H4 (cell line): ENCODE measurements at regions not wholly inside any gene's neighbourhood (a gene's known extent, or its start where the extent isn't known, plus 50 kb on each side); places are given as distances from the start of the nearest gene placed in this dataset.
"Not testable (repeated sequence)": the region's sequence is repeated elsewhere in the genome, so short reads cannot be mapped to it uniquely, and the experiment has no call there.

Source experiments
- DNase-seq: peaks from one replicate; pipeline ENCODE4 v3.0.0-alpha.2; 2015; ENCODE audit warnings: low spot score

GRCh38 chr5:163269624-163270023, 167.8 kb upstream of the CCNG1 start:
- DNase-seq: peak; percentile 50

DNA sequence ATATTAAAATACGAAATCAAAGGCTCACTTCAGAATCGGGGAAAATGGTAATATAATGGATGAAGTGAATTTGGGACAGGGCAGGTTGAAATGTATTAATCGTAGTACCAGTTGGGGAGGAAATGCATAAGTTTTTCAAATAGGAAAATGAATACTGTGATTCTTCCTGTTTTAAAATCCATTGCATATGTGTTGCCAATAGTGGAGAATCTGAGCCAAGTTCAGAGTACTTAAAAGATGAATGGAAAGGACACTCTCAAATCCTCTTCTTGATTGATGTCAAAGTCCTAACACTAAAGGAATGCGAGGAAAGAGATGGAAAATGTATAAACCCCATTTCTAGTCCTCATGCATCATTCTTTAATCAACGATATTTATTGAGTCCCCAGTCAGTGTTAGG, 160.9 kb upstream of the CCNG1 start:
- DNase-seq: no peak

- DNase-seq: not testable (repeated sequence)
These were observed 156.5 kb upstream of the CCNG1 start for GRCh38 chr5:163280897-163281296.

- DNase-seq: no peak
These were observed 155.9 kb upstream of the CCNG1 start for GRCh38 chr5:163281512-163281911.

DNA sequence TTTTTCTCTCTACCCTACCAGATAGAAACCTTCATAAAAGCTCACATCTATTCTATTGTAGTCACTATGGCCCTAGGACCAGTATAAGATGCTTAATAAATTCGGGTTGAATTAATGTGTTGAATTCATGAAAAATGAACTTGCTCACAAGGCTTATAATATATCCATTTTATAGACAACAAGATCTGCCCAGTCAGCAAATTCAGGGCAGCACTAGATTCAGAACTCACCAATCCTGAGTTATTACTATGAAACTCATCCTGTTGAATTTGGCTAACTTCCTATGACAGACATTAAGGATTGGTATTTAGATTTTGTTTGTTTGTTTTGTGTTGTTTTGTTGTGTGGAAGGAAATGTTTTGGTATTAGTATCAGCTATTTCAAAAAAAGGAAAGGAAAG, 143.6 kb upstream of the CCNG1 start:
- no peak for DNase-seq

GRCh38 chr5:163303718-163304117, 133.7 kb upstream of the CCNG1 start:
- no peak for DNase-seq

DNA sequence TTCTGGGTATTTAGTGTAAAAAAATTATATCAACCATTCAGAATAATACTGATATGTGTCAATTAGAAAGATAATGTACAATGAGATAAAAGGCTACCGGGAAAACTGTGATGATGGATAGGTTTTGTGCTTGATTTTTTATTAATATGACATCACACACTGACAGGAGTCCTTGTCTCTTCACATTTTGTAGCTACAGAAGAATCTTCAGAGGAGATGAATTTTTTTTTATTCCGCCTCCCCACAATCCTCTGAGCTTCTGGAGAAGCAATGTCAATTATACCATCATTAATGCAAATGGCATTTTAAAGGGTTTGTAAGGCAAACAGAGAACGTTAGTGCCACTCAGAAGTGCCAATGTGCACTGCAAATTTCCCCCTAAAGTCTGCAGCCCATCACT, 131.7 kb upstream of the CCNG1 start:
- no peak for DNase-seq

DNA sequence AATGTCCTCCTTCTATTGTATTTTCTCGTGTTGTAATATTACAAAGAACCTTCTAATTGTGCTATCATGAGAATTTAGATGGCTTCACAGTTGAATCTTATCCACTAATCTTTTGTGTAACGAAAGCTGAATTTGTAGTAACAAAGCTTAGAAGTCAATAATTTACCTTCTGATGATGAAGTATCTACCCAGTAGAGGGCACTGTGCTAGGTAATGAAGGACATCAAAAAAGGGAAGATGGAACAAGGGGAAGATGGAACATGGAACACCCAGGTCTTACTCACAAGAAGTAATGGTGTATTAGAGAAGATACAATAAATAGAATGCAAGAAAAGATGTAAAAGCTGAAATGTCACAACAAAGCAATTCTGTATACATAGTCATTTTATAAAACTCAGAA, 131.0 kb upstream of the CCNG1 start:
- peak; percentile 10 for DNase-seq

- no peak for DNase-seq
These were observed 127.5 kb upstream of the CCNG1 start for GRCh38 chr5:163309914-163310313.

GRCh38 chr5:163310997-163311396, 126.4 kb upstream of the CCNG1 start:
- no peak for DNase-seq

GRCh38 chr5:163312598-163312997, 124.8 kb upstream of the CCNG1 start:
- DNase-seq: no peak

GRCh38 chr5:163313049-163313448, 124.3 kb upstream of the CCNG1 start:
- DNase-seq: not testable (repeated sequence)

DNA sequence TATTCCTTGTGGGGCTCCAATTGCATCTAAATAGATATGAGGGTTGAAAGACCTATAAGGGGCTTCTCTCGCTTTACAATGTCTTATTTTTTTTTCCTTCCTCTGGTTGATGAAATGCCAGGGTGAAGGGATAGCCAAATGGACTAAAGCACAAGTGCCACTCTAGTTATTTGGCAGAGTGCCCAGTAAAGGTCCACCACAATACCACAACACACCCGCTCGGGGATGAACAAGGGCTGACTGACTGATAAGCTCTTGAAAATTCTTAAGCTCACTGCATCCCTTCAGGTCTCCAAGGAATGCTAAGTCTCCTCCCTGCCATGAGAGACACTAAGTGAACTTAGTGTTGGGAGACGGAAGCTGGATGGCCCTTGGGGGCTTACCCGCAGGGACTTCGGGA, 121.0 kb upstream of the CCNG1 start:
- DNase-seq: peak; percentile 7

GRCh38 chr5:163318707-163319106, 118.7 kb upstream of the CCNG1 start:
- no peak for DNase-seq

- no peak for DNase-seq
These were observed 115.9 kb upstream of the CCNG1 start for GRCh38 chr5:163321511-163321910.

GRCh38 chr5:163330723-163331668, 106.4 kb upstream of the CCNG1 start:
- DNase-seq: no peak

- not testable (repeated sequence) for DNase-seq
These were observed 101.3 kb upstream of the CCNG1 start for GRCh38 chr5:163336074-163336473.

- no peak for DNase-seq
These were observed 98.2 kb upstream of the CCNG1 start for GRCh38 chr5:163339148-163339547.

DNA sequence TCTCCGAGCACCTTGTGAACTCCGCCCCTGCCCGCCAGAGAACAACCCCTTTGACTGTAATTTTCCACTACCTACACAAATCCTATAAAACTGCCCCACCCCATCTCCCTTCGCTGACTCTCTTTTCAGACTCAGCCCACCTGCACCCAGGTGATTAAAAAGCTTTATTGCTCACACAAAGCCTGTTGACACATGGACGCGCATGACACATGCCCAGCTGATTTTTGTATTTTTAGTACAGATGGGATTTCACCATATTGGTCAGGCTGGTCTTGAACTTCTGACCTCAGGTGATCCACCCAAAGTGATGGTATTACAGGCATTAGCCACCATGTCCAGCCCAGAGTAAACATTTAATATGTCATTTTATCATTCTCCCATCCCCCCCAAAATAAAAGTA, 97.0 kb upstream of the CCNG1 start:
- not testable (repeated sequence) for DNase-seq

DNA sequence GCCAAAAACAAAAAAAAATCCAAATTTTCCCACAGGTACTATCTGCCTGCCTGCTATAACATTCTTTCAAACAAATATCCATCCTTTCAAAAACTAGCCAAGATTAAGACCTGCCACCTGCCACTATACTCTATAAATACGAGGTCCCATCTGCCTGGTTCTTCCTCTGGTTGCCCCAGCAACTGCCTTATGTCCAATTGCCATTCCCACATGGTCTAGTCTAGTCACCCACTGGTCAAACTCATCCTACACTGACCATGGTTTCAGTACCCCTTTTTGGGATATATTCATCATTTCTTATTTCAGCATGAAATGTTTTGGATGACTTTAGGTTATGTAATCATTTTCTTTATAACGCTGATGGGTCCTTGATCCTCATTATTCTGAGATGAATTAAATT, 95.1 kb upstream of the CCNG1 start:
- no peak for DNase-seq

DNA sequence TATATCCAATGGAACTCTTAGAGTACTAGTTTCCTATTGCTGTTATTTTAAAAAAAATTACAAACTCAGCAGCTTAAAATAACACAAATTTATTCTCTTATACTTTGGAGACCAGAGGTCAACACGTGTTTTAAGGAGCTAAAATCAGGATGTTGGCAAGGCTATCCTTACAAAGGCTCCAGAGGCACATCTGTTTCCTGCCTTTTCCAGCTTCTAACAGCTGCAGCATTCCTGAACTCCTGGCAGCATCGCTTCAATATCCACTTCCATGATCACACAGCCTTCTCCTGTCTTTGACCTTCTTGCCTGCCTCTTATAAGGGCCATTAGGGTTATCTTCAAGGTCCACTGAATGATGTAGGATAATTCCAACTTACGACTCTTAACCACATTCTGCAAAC, 92.2 kb upstream of the CCNG1 start:
- DNase-seq: no peak

DNA sequence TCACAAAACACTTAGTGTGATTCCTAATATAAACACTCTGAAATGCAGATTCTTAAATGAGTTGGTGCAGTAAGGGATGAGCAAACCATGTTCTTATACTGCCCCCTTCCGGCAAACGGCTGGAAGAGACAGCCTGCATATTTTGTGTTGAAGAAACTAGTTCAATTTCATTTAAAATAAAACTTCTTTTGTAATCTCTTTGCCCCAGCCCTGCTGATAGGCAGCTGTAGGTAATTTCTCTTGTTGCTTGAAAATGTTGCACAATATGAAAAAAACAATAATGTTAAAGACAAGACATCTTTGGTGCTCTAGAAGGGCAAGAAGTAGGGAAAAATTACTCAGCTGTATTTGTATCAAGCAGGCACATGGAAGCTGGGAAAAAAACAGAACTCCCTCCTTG, 89.7 kb upstream of the CCNG1 start:
- peak; percentile 53 for DNase-seq

DNA sequence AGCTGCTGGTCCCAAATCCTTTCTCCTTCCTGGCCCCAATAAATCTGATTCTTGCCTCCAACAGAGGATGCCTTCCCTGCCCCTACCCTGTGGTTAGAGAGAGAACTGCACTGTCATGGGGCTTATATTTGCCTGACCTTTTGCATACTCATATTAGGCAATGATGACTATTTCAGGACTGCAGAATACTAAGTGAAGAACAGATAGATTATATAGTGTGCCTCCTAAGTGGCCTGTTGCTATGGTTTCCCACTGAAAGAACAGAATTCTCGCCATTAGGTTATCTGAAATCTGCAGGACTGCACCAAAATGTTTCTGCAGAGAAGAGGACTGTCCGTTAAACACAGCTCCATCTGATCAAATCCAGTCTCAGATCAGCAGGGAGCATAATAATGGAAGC, 87.3 kb upstream of the CCNG1 start:
- DNase-seq: peak; percentile 29

- no peak for DNase-seq
These were observed 84.9 kb upstream of the CCNG1 start for GRCh38 chr5:163352531-163352930.
